ENCODE measurements at regions not wholly inside any gene's neighbourhood (a gene's known extent, or its start where the extent isn't known, plus 50 kb on each side); places are given as distances from the start of the nearest gene placed in this dataset.

DNA sequence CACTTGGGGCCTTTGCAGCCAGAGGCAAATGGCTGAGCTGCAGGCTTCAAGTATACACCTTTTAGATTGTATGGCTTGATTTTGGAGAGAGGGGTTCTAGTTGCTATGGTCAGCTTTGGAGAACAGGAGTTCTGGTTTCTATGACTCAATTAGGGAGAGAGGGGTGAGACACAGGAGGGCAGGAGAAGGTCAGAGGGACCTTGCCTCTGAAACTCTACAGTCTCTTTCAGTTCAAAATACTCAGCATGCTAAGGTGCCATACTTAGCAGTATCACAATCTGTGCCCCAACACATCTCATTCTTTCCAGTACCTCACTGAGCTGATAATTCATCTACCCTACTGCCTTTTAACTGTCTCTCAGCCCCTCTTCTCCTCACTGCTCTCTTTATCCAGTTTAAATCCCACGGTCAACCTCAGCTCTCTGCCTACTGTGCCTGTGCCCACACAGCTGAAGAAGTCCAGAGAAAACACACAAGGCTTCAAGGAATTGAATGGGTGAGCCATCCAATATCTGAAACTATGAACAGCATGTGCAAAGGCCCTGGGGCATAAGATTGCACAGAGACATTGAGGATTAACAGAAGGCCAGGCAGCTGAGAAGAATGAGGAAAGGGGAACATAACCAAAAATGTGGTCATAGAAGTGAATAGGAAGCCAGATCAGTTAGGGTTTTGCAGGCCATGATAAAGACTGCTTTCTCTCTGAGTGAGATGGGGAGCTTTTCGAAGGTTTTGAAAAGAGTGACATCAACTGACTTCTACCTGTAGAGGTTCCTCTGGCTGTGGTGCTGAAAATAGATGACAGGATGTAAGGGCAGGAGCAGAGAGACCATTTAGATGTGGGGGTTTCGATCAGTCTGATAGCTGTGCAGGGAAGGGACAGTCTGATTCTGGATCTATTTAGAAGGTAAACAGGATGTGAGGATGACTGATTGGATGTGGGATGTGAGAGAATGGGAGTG is 54.5 kb upstream of the C3orf80 start:
- DNase-seq, result no peak

DNA sequence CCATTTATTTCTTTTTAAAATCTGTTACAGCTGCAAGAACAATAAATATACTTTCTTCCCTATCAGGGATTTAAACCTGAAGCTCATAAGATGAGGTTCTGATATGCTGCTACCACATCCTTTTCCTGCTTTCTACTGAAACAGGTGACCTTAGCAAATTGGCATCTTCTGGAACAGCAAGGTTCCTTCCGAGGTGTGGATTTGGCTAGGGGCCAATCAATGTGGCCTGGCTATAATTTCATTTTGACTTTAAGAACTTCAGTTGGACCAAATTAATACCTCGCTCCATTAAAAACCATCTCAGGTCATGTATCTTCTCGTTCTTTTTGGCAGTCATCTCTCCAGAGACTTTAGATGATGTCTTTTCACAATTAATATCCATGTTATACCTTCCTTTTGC is 53.4 kb upstream of the C3orf80 start:
- DNase-seq, result no peak

DNA sequence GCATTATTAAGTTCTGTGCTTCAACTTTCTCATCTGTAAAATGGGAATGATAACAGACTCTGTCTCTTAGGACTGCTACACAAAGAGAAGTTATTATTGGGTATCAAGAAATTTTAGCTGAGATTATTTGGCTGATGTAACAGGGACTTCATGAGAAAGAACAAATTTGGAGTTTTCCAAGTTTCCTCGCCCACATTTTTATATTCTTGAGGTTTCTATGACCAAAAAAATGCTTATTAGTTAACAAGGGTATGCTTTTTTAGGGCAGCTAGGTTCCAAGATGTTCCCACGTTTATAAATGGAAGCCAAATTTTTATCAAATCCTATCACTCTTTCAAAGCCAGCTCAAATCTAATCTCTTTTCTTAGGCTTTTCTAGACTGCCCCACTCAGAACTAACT is 50.6 kb upstream of the C3orf80 start:
- DNase-seq, result no peak
